G401 (cell line): ENCODE measurements at regions not wholly inside any gene's neighbourhood (a gene's known extent, or its start where the extent isn't known, plus 50 kb on each side); places are given as distances from the start of the nearest gene placed in this dataset.
"Not testable (repeated sequence)": the region's sequence is repeated elsewhere in the genome, so short reads cannot be mapped to it uniquely, and the experiment has no call there.

ENCODE experiments used
- DNase-seq: peaks from one replicate; pipeline ENCODE4 v3.0.0-alpha.2; 2015; ENCODE audit warnings: low spot score
- in situ Hi-C: cut with HindIII; loops from 2 replicates; pipeline ENCODE4 v1.10.0; 2016; ENCODE audit warnings: low sequenced_read_pairs, mixed read lengths

DNA sequence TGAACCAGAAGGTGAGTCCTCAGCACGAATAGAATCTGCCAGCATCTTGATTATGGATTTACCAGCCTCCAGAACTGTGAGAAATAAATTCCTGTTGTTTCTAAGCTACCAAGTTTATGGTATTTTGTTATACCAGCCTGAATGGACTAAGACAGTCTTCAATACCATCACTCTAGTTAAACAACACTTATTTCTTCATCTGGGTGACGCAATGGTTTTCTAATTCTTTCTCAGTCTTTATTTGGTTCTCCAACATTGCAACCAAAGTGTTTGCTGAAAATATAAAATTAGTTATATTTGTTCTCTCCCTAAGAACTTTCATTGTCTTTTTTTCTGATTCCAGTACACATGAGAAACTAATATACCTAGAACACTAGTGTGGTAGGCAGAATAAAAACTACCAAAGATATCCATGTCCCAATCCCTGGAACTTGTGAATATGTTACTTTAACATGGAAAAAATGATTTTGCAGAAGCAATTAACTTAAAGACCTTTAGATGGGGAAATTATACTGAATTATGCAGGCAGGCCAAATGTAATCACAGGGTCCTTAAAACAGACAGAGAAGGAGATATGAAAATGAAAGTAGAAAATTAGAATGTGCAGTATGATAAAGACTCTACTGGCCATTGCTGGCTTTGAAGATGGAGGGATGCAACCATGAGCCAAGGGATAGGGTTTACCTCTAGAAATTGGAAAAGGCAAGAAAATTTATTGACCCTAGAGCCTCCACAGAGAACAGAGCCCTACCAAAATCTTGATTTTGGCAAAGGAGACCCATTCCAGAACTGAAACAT, 1115.1 kb downstream of the PLA2G4A start:
- DNase-seq = no peak
- in situ Hi-C loops = no loop called here

DNA sequence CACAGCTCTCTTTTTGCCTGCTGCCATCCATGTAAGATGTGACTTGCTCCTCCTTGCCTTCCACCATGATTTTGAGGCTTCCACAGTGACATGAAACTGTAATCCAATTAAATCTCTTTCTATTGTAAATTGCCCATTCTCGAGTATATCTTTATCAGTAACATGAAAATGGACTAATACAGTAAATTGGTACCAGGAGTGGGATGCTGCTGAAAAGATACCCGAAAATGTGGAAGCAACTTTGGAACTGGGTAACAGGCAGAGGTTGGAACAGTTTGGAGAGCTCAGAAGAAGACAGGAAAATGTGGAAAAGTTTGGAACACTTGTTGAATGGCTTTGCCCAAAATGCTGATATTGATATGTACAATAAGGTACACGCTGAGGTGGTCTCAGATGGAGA, 1117.9 kb downstream of the PLA2G4A start:
- DNase-seq, in situ Hi-C loops: not testable (repeated sequence)

DNA sequence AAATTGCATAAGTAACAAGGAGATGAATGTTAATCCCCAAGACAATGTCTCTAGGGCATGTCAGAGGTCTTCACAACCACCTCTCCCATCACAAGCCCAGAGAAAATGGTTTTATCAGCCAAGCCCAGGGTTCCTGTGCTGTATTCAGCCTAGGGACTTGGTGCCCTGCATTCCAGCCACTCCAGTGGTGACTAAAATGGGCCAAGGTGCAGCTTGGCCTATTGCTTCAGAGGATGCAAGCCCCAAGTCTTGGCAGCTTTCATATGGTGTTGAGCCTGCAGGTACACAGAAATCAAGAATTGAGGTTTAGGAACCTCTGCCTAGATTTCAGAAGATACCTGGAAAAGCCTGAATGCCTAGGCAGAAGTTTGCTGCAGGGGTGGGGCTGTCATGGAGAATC, 1118.6 kb downstream of the PLA2G4A start:
- in situ Hi-C loops = no loop called here
- no peak for DNase-seq

DNA sequence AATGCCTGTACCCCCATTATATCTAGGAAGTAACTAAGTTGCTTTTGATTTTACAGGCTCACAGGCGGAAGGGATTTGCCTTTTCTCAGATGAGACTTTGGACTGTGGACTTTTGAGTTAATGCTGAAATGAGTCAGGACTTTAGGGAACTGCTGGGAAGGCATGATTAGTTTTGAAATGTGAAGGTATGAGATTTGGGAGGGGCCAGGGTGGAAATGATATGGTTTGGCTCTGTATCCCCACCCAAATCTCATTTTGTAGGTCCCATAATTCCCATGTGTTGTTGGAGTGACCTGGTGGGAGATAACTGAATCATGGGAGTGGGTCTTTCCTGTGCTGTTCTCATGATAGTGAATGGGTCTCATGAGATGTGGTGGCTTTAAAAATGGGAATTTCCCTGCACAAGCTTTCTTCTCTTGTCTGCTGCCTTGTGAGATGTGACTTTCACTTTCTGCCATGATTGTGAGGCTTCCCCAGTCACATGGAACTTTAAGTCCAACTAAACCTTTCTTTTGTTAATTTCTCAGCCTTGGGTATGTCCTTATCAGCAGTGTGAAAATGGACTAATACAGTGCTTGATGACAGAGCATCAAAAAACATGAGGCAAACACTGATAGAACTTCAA, 1119.5 kb downstream of the PLA2G4A start:
- DNase-seq = no peak
- in situ Hi-C loops = no loop called here

DNA sequence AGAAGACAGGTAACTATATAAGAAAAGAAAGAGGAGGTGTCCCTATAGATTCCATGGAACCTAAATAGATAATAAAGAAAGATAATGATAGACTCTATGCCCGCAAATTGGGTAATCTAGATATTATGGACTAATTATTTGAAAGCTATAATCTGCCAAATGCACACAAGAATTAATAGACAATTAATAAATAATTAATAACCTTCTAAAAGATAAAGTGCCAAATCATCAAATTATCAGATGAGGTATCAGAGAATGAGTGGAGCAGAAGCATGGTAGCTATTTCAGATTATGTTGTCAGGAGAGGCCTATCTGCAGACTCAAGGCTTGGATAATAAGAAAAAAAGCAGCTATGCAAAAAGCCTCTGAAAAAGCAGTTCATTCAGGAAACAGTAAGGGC, 1120.8 kb downstream of the PLA2G4A start:
- DNase-seq = no peak
- in situ Hi-C loops = no loop called here

DNA sequence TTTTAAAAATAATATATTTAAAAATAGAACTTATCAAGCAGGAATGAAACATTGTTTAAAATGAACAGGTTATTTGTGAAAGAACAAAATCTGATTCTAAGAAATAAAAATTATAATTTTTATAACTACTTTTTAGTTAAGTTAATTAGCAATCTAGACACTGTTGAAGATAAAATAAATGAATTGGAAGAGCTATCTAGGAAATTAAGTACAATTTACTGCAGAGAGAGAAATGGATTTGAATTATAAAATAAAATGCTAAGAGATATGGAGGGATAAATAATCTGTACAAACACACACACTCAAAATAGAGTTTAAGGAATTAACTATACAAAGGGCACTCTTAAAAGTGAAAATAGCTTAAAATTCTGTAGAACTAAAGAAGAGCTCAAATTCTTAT, 1123.1 kb downstream of the PLA2G4A start:
- DNase-seq = no peak
- in situ Hi-C loops = no loop called here

DNA sequence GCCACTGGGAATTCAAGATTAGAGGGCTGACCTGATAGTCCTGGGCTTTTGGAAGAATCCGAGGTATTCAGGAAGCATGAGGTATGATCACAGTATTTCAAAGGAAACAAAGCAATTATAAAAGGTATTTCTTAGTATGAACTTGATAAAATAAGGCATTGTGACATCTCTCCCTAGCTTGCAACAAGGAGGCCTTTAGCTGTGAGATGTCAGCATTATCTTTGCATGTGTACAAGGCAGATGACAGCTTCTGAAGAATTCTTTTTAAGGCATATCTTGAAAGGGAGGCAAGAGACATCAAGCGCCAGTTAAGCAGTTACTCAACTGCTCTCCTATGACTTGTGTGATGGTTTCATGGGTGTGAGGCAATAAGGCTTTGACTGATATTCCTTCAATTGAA, 1123.7 kb downstream of the PLA2G4A start:
- DNase-seq = no peak
- in situ Hi-C loops = no loop called here

DNA sequence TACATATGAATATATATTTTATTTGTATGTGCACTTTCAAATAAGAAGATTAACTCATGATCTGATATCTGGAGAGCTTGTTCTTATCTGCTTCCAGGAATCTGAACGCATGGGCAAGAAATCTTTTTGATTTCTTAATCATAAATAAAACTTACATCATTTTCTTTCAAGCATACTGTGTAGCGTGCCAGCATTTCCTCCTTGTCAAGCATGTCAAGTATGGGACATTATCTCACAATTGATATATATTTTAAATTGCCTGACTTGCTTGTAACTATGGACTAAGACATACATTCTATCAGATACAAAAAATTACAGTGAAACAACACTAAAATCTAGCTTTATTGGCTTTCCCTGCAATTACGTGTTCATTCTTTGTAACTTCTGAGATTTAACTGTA, 1128.2 kb downstream of the PLA2G4A start:
- in situ Hi-C loops = no loop called here
- no peak for DNase-seq

DNA sequence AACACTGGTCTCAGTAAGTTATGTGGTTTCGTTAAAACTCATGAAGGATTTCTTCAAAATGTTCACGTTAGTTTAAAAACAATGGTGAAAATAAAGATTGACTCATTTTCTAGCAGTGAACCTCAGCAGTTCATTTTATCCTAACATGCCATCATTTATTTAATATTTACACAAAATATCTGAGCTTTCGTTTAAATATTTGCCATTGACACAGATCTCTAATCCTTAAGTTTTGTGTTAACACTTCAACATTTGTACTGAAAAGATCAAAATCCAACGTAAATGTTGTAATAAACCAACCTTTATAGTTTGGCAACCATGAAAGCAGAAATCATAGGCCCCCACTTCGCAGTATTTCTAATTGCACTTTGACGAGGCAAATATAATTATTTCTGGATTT, 1129.5 kb downstream of the PLA2G4A start:
- in situ Hi-C loops = no loop called here
- DNase-seq = no peak

DNA sequence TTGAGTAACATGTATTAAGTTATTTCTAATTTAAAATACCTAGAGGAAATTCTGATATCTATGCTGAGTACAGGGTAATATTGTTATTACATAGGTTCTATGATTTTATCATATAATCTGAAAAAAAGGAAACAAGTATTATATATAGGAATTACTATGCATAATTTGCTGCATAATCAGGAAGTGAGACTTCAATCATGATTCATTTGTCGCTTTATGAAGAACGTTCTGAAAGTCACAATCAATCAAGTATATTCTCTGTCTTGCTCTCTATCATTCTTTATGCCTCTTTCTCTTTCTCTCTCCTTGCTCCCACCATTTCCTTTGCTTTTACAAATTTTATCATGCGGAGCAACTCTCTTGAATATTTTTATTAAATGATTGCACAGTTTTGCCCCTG, 1130.3 kb downstream of the PLA2G4A start:
- no peak for DNase-seq
- in situ Hi-C loops = no loop called here

DNA sequence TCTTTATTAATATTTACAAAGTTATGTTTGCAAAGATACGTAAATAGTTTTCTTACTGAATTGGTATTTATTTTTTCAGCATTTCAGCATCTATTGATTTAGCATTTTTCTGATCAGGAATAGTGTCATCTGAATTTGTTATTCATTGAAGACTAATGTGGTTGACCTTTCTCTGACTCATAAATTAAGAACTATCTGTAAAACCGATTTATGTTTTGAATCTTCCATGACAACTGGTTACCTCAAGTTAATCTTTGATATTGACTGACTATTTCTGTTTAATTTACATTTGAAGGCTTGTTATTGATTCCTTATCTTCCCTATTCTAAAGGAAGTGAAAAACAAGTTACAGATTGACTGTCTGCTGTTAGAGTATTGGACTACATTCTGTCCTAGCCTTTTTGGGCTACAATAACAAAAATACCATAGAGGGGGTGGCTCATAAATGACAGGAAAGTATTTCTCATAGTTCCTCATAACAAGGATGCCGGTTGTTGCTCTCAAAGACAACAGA, 1131.4 kb downstream of the PLA2G4A start:
- in situ Hi-C loops = no loop called here
- DNase-seq = no peak

DNA sequence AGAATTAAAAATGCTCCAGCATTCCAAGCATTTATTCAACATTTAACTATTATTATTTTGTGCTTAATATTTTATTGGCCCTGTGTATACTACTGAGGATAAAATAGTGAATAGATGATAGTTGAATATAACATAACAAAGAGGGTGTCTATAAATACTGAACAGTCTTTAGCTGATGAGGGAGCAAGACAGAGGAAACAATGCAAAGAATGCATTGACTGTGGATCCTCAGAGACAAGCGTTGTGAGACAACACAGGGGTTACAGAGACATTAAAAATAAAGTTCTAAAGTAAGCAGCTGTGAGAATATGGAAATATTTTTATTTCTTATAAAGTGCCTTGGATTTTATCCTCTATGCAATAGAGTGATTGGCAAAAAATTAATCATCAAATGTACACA, 1133.1 kb downstream of the PLA2G4A start:
- in situ Hi-C loops = no loop called here
- DNase-seq = no peak

DNA sequence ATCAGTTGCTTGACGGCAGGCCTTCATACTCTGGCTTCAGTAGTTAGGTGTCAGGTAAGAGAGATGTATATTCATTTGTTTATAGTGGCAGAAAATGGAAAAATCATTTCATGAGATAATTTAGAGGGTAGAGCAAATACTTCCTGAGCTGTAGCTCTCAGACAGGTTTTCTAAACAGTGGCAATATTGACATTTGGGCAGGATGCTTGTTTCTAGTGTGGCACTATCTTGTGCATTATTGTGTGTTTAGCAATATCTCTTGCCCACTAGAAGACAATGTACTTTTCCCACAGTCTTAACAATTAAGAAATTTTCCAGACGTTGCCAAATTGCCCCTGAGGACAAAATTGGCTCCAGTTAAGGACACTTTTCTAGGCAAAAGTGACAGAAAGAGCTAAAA, 1143.1 kb downstream of the PLA2G4A start:
- in situ Hi-C loops = no loop called here
- DNase-seq = no peak

DNA sequence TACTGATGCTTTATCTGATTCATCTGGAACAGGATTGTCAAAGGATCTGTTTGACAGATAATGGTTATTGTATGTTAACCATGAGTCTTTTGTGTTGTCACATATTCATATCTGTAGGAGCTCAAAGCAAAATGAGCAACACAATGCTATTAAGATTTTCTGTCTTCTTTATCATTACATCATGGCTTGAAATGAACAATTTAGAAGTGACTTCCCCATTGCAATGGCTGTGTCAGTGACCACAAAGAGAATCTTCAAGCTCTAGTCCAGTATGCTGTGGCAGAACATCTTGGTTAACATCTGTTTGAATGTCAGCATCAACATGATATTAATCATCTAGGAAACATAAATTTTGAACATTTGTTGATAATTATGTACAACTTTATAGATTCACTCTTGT, 1148.5 kb downstream of the PLA2G4A start:
- in situ Hi-C loops = no loop called here
- DNase-seq = no peak

DNA sequence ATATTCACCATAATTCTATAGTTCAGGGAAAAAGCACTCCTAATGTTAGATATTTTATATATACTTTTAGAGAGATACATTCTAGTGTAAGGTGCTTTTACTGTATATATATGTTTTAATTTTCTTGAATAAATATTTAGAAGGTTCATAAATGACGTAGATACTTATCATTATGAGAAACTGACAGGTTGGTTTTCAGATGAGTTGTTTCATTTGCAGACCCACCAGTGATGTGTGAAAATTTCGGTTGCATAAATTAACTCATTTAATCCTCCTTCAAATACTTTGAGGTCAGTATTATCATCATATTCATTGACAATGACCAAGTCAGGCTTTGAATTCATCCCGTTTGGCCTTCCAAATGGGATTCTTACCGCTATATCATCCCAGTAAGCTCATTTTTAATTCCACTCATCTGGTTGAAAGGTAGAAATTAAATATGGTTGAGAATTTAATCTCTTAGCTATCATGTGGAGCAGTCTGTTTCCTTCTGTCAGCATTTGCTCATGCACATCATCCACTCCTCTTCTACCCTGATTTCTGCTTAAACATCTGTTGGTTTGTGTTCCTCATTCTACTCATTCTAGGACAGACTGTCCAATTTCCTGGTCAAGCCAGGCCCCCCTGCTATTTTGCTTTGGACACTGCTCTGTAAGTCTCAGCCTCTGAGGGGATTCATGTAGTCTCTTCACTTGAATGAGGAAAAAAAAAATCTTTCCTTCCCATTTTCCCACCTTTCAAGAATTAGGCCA, 1156.6 kb downstream of the PLA2G4A start:
- in situ Hi-C loops = no loop called here
- DNase-seq = no peak

DNA sequence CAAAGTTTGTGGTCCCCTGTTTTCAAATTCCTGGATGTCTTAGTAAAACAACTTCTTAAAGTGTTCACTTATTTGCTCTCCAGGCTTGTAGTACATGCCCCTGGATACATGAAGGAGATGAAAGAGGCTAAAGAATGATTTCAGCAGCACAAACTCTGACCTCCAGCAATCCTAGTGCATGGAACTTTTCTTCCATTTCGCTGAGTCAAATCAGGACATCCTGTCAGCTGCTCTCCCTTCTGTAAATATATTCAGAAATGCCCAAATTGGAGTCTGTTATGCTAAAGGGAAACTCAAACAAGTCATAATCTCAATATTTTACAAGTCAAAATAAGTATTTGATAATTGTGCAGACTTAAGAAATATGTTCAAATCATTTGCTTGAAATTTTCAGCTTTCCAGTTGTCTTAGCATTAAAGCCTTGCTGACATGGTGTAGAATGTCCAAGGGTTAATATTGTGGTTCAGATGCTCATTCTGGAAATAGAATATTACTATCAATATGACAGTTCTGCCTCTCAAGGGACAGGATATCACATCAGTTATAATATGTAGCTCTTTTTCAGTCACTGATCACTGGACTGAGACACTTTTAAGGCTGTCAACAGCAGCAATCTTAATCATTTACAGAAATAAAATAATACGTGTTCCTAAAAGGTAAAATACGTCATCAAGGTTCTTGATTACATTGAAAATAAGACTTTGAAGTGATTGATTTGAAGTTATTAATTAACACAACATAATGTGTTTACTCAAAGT, 1157.3 kb downstream of the PLA2G4A start:
- no peak for DNase-seq
- in situ Hi-C loops = no loop called here

DNA sequence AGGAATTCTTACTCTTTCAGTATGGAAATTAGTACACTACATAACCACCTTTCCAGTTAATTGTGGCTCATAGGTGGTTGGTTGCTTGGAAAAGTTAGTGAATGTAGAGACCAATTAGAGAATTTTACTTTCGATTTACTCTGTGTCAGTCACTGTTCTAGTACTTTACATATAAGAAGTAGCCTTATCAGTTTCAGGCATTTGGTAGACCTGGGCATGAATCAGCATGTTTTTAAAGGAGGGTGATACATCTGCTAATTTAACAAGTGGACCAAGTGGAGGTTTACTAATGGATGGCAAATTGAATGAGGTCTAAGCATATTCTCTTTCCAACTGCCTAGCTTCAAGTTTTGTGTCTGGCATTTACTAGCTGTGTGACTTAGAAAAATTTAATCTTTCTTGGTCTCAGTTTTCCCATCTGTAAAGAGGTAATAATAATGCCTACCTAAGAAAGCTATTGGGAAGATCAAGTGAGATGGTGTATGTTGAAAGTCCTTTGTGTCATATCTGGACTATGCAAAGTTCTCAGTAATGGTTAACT, 1158.6 kb downstream of the PLA2G4A start:
- DNase-seq = no peak
- in situ Hi-C loops = no loop called here

DNA sequence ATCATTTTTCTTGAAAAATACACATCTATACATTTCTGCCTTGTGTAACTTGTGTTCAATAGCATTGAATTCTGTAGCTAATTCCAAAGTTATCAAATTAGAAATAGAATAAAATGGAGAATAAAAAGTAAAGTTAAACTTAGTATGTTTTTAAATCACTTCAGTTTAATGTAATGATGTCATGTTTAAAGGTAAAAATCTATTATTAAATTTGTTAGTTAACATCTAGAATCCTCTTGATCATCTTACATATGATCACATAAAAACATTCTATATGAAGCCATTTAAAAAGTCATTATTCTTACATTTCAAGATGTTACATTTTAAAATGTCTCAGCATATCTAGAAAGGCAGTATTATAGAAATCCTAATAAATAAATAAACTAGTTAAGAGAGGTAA, 1163.2 kb downstream of the PLA2G4A start:
- in situ Hi-C loops = no loop called here
- no peak for DNase-seq

DNA sequence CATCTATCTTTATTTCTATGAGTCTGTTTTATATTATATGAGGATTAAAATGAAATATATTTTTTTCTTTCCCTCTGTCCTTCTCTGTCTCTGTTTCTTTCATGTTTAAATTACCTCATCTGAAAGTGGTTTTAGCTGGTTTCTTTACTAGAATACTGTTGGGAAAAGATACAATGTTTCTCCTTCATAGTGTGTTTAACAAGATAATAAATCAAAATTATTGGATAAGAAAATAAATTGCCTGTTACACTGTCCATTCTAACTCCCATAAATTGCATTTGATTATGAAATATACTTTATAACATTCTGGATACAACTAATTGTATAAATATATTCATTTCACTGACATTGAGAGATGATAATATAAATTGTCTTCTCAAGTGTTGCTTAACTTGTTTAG, 1168.0 kb downstream of the PLA2G4A start:
- in situ Hi-C loops = no loop called here
- no peak for DNase-seq
